GM21576 (cell line): ENCODE measurements at regions not wholly inside any gene's neighbourhood (a gene's known extent, or its start where the extent isn't known, plus 50 kb on each side); places are given as distances from the start of the nearest gene placed in this dataset.
"Not testable (repeated sequence)": the region's sequence is repeated elsewhere in the genome, so short reads cannot be mapped to it uniquely, and the experiment has no call there.

Source experiments
- ATAC-seq: cut with Tn5 transposase; IDR thresholded peaks from one replicate; pipeline ENCODE4 v1.9.1; 2021; ENCODE audit warnings: mild to moderate bottlenecking, moderate library complexity; ENCODE audit not compliant: unreplicated experiment

GRCh38 chr10:94124147-94124546 lies 130.4 kb downstream of the PLCE1 start:
- not testable (repeated sequence) for ATAC-seq

DNA sequence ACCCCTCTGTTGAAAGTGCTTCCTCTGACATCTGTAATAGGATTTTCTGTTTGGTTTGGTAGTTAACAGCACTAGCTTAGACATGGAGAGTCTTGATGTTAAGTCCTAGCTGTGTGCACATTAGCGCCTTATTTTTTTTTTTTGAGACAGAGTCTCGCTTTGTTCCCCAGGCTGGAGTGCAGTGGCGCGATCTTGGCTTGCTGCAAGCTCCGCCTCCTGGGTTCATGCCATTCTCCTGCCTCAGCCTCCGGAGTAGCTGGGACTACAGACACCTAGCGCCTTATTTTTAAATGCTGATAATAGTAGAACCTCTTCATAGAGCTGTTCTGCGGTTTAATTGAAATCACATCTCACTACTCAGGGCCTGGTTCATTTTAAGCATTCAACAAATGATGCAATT lies 131.5 kb downstream of the PLCE1 start:
- ATAC-seq = not testable (repeated sequence)

DNA sequence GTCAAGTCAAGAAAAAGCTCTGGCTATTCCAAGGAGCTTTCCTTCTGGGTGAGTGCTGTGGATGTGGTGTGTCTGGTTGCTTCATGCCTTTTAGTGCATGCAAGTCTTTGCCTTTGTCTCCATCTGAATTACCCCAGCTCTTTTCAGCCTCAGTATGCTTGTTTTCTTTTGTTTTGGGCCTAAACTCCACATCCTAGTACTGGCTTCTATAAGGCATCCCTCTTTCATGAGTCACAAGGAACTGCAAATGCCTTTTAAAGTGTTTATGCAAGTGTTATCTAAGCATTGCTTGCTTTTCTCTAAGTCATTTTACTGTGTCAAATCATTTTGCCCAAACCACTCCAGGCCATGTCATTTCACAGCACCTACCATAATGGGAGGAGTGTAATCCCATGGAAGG lies 132.1 kb downstream of the PLCE1 start:
- no peak for ATAC-seq

- no peak for ATAC-seq
Measured at GRCh38 chr10:94129393-94130130, 135.8 kb downstream of the PLCE1 start.

DNA sequence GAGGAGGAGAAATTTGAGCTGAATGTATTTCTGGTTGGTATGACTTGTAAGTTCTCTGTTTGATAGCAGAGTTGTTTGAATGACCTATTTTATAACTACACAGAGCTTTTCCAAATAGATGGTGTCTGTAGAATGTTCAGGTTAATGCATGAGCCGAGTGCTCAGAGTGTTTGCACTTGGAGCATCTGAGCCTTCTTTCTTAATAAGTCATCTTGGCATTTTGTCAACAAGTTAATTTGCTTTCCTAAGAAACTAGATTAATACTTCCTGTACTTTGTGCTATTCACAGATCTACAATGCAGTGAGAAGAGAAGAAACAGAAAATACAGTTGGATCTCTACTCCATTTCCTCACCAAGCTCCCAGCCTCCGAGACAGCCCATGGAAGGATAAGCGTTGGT lies 138.2 kb downstream of the PLCE1 start:
- no peak for ATAC-seq

DNA sequence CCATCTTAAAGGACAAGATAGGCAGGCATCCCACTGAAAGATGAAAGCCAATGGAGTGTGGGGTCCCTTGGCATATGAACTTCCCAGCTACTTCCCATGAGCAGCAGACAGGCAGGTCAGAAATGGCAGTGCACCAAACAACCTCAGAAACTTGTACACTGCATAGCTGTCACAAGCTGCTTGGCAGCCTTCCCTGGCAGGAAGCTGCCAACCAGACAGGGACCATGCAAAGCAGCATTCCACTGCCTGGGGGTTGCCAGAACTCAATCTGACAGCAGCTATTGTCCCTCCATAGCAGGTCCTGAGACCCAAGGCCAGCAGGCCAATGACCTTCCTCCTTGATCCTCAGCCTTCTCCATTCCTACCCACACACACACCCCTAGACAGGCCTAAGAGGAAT lies 139.5 kb downstream of the PLCE1 start:
- ATAC-seq = no peak

DNA sequence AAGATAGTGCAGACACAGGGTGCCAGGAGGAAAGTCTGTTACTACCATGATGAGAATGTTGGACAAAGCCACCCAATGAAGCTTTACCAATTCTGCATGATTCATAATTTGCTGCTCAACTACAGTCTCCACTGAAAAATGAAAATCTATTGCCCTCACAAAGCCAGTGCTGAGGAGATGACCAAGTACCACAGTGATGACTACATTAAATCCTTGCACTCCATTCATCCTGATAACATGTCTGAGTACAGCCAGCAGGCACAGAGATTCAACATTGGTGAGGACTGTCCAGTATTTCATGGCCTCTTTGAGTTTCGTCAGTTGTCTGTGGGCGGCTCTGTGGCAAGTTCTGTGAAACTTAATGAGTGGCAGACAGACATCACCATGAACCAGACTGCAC lies 144.0 kb downstream of the PLCE1 start:
- no peak for ATAC-seq

GRCh38 chr10:94138391-94138790 lies 144.7 kb downstream of the PLCE1 start:
- no peak for ATAC-seq

DNA sequence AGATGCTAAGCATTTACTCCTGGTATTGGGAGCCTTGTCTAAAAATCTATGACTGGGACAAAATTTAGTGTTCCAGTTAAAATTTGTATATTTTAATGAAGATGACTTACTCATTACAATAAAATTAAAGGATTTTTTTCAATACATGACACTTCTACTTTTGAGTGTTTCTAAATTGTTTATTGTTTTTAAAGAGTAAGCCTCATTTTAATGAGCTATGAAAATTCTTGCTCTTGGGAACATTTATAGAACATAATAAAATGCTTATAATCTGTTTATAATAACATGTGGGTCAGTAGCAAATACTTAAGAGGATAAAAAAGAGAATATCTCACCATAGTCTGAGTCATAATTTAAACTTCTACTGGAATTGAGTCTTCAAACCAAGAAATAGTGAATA lies 149.5 kb downstream of the PLCE1 start:
- ATAC-seq = no peak

GRCh38 chr10:94146313-94146712 lies 152.6 kb downstream of the PLCE1 start:
- ATAC-seq = no peak

- no peak for ATAC-seq
Measured at GRCh38 chr10:94146746-94147145, 153.0 kb downstream of the PLCE1 start.

- no peak for ATAC-seq
Measured at GRCh38 chr10:94149702-94150101, 156.0 kb downstream of the PLCE1 start.

DNA sequence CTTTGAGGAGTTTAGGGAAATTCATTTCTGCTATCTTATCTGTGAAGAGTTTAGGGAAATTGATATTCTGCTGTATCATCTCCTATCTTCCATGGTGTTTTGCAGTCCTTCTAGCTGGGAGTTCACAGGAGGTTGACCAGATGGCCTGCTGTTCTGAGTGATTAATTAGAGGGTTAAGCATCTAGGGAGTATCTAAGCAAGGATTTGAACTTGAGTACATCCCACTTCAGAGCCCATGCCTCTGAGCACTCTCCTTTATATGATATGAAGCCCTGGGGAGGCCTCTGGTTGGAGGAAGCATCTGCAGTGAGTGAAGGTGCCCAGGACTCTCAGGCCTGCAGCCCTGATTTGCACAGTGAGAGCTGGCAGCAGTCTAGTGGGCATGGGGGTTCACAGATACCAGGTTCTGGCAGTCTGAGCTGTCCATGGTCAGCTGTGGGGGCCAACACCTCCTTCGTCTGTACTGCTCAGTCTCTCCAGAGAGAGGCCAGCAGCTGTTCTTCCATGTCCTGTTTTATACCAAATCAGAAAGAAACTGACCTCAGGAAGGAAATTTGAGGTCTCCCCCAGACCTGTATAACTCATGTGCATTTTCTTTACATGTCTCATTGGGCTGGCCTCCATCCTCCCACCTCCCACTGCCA lies 156.9 kb downstream of the PLCE1 start:
- no peak for ATAC-seq

DNA sequence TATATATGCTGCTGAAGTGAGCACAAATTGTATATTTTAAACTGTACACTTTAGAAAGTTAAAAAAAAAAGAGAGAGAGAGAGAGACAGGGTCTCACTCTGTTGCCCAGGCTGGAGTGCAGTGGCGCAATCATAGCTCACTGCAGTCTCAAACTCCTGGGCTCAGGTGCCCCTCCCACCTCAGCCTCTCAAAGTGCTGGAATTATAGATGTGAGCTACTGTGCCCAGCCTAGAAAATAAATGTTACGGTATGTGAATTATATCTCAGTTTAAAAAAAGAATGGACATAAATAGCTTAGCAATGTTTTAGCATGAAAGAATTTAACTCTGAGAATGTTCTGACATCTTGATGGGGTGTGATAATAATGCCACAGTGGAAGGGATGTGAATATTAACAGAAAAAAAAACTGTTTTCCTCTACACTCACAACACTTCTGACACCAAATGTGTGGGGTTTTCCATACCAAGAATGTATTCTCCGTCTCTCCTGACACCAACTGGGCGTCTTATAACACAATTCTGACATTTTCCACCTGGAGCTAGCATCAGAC lies 162.1 kb downstream of the PLCE1 start:
- ATAC-seq = no peak

GRCh38 chr10:94156453-94156852 lies 162.7 kb downstream of the PLCE1 start:
- no peak for ATAC-seq

DNA sequence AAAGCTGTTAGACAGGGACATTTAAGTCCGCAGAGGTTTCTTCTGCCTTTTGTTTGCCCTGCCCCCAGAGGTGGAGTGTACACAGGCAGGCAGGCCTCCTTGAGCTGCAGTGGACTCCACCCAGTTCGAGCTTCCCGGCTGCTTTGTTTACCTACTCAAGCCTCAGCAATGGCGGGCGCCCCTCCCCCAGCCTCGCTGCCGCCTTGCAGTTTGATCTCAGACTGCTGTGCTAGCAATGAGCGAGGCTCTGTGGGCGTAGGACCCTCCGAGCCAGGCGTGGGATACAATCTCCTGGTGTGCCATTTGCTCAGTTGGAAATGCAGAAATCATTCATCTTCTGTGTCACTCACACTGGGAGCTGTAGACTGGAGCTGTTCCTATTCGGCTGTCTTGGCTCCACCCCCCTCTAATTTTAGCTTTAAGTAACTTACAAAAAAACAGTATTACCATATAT lies 171.5 kb downstream of the PLCE1 start:
- ATAC-seq = not testable (repeated sequence)

DNA sequence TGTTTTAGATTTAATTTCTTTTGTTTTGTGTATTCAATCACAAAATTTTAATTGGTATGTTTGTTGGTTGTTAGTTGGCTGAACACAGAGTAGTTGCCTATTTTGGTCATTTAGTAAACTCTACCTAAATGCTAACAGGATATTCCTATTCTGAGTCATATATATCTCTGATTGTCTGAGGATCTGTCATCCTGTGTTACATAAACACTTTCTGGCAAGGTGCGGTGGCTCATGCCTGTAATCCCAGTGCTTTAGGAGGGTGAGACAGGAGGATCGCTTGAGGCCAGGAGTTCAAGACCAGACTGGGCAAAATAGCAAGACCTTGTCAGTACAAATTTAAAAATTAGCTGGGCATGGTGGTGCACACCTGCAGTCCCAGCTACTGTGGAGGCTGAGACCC lies 178.6 kb downstream of the PLCE1 start:
- ATAC-seq = no peak

- ATAC-seq = no peak
Measured at GRCh38 chr10:94173594-94173993, 179.9 kb downstream of the PLCE1 start.

DNA sequence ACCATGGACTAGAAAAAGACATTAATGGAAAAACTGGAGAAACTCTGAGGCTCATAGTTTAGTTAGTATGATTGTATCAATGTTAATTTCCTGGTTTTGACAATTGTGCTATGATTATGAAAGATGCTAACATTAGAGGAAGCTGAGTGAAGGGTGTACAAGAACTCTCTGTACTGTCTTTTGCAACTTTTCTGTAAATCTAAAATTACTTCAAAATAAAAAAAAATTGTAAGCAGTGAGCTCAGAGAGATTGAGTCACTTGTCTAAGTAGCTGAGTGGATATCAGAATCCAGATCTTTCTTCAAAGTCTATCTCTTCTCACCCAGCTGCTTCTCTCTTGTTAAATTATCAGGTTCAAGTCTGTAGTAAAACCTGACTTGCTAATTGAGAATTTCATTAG lies 181.1 kb downstream of the PLCE1 start:
- no peak for ATAC-seq

DNA sequence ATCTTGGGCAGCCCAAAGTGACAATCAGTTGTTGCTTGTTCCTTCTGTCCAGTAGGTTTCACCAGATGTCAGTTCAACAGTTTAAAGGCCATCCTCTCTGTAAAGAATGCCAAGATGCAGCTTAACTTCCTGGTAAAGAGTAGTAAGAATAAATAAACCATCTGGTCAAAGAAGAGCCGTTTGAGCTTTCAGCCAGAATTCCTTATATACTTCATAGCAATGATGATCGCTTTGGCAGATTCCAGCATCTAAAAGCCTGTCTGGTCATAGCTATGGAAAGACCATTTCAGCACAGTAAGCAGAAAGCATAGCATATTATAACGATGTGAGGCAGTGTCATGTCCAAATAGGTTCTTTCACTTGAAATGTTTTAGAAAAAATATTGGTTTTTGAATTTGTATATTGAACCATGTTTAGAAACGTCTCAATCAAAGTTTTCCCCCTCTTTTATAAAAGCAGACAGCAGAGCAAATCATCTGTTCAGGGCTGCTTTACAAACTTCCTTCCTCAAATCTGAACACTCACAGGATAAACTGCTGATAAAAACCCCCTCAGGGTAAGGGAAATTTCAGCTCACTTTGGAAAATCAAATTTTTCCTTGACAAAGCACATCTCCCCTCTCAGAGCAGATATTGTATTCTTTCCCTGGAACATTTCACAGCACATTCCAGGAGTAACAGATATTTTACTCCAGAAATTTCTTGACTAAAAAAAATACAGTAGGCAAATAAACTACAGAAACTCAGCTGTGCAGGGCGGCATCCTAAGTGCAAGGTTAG lies 184.1 kb downstream of the NOC3L start:
- ATAC-seq = no peak

DNA sequence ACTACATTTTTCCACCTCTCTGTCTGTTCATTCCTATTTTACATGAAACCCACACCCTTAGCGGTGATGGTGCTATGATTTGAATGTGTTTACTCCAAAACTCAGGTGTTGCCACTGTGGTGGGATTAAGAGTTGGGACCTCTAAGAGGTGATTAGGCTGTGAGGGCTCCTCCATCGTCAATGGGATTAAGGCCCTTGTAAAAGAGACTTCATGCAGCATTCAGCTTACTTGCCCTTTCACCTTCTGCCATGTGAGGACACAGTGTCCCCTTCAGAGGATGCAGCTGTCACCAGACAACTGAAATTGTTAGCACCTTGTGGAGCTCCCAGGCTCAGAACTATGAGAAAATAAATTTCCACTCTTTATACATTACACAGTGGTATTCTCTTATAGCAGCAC lies 182.2 kb downstream of the NOC3L start:
- no peak for ATAC-seq
